PC-3 (cell line): ENCODE measurements at regions not wholly inside any gene's neighbourhood (a gene's known extent, or its start where the extent isn't known, plus 50 kb on each side); places are given as distances from the start of the nearest gene placed in this dataset.

ENCODE experiments used
- CTCF ChIP-seq: fragments of 300-600 bp; sonication (generic); conservative IDR thresholded peaks from 2 replicates; pipeline ENCODE4 v1.5.1; 2017; ENCODE audit warnings: antibody characterized with exemption, low read depth, mild to moderate bottlenecking, low read length
- EZH2phosphoT487 ChIP-seq: fragments of 300-600 bp; sonication (generic); IDR thresholded peaks from 2 replicates; pipeline ENCODE4 v1.6.1; 2018; ENCODE audit warnings: mild to moderate bottlenecking, antibody characterized with exemption, low read length, borderline replicate concordance

GRCh38 chr11:31953803-31954327 is 137.0 kb upstream of the RCN1 start:
- TF ChIP-seq CTCF = no peak
- no peak for TF ChIP-seq EZH2phosphoT487
